NCI-H460 (cell line): ENCODE measurements at regions not wholly inside any gene's neighbourhood (a gene's known extent, or its start where the extent isn't known, plus 50 kb on each side); places are given as distances from the start of the nearest gene placed in this dataset.
"Not testable (repeated sequence)": the region's sequence is repeated elsewhere in the genome, so short reads cannot be mapped to it uniquely, and the experiment has no call there.

Source experiments
- DNase-seq: peaks from one replicate; pipeline ENCODE4 v3.0.0-alpha.2; 2016; ENCODE audit warnings: low read depth; ENCODE audit errors: extremely low read depth

GRCh38 chr13:50611117-50611781 is 232.2 kb downstream of the DLEU7 start:
- DNase-seq: no peak

GRCh38 chr13:50612717-50613116 is 230.8 kb downstream of the DLEU7 start:
- DNase-seq: no peak

GRCh38 chr13:50613356-50613831 is 230.1 kb downstream of the DLEU7 start:
- peak; percentile 93 for DNase-seq

- no peak for DNase-seq
Measured at GRCh38 chr13:50615234-50615633, 228.3 kb downstream of the DLEU7 start.

GRCh38 chr13:50616101-50616500 is 227.4 kb downstream of the DLEU7 start:
- DNase-seq: no peak

GRCh38 chr13:50617134-50617721 is 226.3 kb downstream of the DLEU7 start:
- no peak for DNase-seq

GRCh38 chr13:50618206-50618605 is 225.3 kb downstream of the DLEU7 start:
- no peak for DNase-seq

GRCh38 chr13:50626101-50626547 is 217.4 kb downstream of the DLEU7 start:
- no peak for DNase-seq

- DNase-seq: no peak
Measured at GRCh38 chr13:50627111-50627510, 216.4 kb downstream of the DLEU7 start.

- not testable (repeated sequence) for DNase-seq
Measured at GRCh38 chr13:50628512-50628911, 215.0 kb downstream of the DLEU7 start.

- peak; percentile 75 for DNase-seq
Measured at GRCh38 chr13:50629497-50629896, 214.0 kb downstream of the DLEU7 start.

GRCh38 chr13:50629966-50630365 is 213.5 kb downstream of the DLEU7 start:
- no peak for DNase-seq

- DNase-seq: no peak
Measured at GRCh38 chr13:50631041-50631440, 212.5 kb downstream of the DLEU7 start.

- DNase-seq: no peak
Measured at GRCh38 chr13:50634339-50634738, 209.2 kb downstream of the DLEU7 start.

GRCh38 chr13:50635504-50635903 is 208.0 kb downstream of the DLEU7 start:
- no peak for DNase-seq

GRCh38 chr13:50636007-50636704 is 207.3 kb downstream of the DLEU7 start:
- DNase-seq: no peak

GRCh38 chr13:50643060-50643459 is 200.4 kb downstream of the DLEU7 start:
- no peak for DNase-seq

- DNase-seq: peak; percentile 67
Measured at GRCh38 chr13:50644081-50644871, 199.2 kb downstream of the DLEU7 start.

GRCh38 chr13:50645092-50645491 is 198.4 kb downstream of the DLEU7 start:
- DNase-seq: no peak

- no peak for DNase-seq
Measured at GRCh38 chr13:50646070-50646469, 197.4 kb downstream of the DLEU7 start.

GRCh38 chr13:50649211-50649610 is 194.3 kb downstream of the DLEU7 start:
- no peak for DNase-seq
